HepG2 (cell line): ENCODE measurements at regions not wholly inside any gene's neighbourhood (a gene's known extent, or its start where the extent isn't known, plus 50 kb on each side); places are given as distances from the start of the nearest gene placed in this dataset.

Experiments used
- AHR ChIP-seq: IDR thresholded peaks from 2 replicates; pipeline ENCODE4 v1.6.1; 2018; ENCODE audit warnings: missing genetic modification reagents, missing compliant biosample characterization
- CC2D1A ChIP-seq: sonication (generic); formaldehyde crosslinking; IDR thresholded peaks from 2 replicates; pipeline ENCODE4 v1.8.1; 2023; ENCODE audit warnings: mild to moderate bottlenecking, missing genetic modification reagents
- CHCHD3 ChIP-seq: sonication (generic); formaldehyde crosslinking; IDR thresholded peaks from 2 replicates; pipeline ENCODE4 v1.8.0; 2022; ENCODE audit warnings: mild to moderate bottlenecking, missing genetic modification reagents, moderate library complexity
- EED ChIP-seq: sonication (generic); formaldehyde crosslinking; IDR thresholded peaks from 2 replicates; pipeline ENCODE4 v1.5.0; 2020; ENCODE audit warnings: mild to moderate bottlenecking, missing genetic modification reagents
- HOXA5 ChIP-seq: sonication (generic); formaldehyde crosslinking; IDR thresholded peaks from 2 replicates; pipeline ENCODE4 v1.4.0; 2020; ENCODE audit warnings: missing genetic modification reagents
- JUND ChIP-seq: sonication (generic); formaldehyde crosslinking; IDR thresholded peaks from 2 replicates; pipeline ENCODE4 v1.8.0; 2022; ENCODE audit warnings: mild to moderate bottlenecking, missing genetic modification reagents
- MTF2 ChIP-seq: sonication (generic); formaldehyde crosslinking; IDR thresholded peaks from 2 replicates; pipeline ENCODE4 v1.5.0; 2020; ENCODE audit warnings: missing genetic modification reagents, borderline replicate concordance
- PAXIP1 ChIP-seq: sonication (generic); formaldehyde crosslinking; conservative IDR thresholded peaks from 2 replicates; pipeline ENCODE4 v1.4.0; 2020; ENCODE audit warnings: mild to moderate bottlenecking, missing genetic modification reagents, moderate library complexity
- RXRB ChIP-seq: IDR thresholded peaks from 2 replicates; pipeline ENCODE4 v1.6.1; 2016; ENCODE audit warnings: borderline replicate concordance, missing genetic modification reagents, missing compliant biosample characterization
- TAF1 ChIP-seq: sonication (generic); formaldehyde crosslinking; IDR thresholded peaks from 2 replicates; pipeline ENCODE4 v1.4.0; 2020; ENCODE audit warnings: missing genetic modification reagents
- YY1 ChIP-seq: IDR thresholded peaks from 2 replicates; pipeline ENCODE4 v1.6.1; 2011; ENCODE audit warnings: low read length, low read depth, moderate library complexity, mild to moderate bottlenecking; ENCODE audit not compliant: insufficient read depth, insufficient replicate concordance
- ZBTB34 ChIP-seq: sonication (generic); formaldehyde crosslinking; IDR thresholded peaks from 2 replicates; pipeline ENCODE4 v1.8.0; 2022; ENCODE audit warnings: mild to moderate bottlenecking, missing genetic modification reagents
- ZKSCAN1 ChIP-seq: fragments of 150-350 bp; IDR thresholded peaks from 2 replicates; pipeline ENCODE4 v1.6.1; 2014; ENCODE audit warnings: low read length
- ZNF34 ChIP-seq: sonication (generic); formaldehyde crosslinking; IDR thresholded peaks from 2 replicates; pipeline ENCODE4 v1.4.0; 2020; ENCODE audit warnings: mild to moderate bottlenecking, missing genetic modification reagents, borderline replicate concordance
- ZNF441 ChIP-seq: sonication (generic); formaldehyde crosslinking; IDR thresholded peaks from 2 replicates; pipeline ENCODE4 v1.7.0; 2021; ENCODE audit warnings: missing genetic modification reagents, borderline replicate concordance
- ZNF703 ChIP-seq: sonication (generic); formaldehyde crosslinking; IDR thresholded peaks from 2 replicates; pipeline ENCODE4 v1.5.1; 2020; ENCODE audit warnings: missing genetic modification reagents, mild to moderate bottlenecking, moderate library complexity, borderline replicate concordance
- ZNF773 ChIP-seq: sonication (generic); formaldehyde crosslinking; IDR thresholded peaks from 2 replicates; pipeline ENCODE4 v1.4.0; 2020; ENCODE audit warnings: missing genetic modification reagents, borderline replicate concordance
- ZSCAN22 ChIP-seq: sonication (generic); formaldehyde crosslinking; IDR thresholded peaks from 2 replicates; pipeline ENCODE4 v1.4.0; 2020; ENCODE audit warnings: mild to moderate bottlenecking, missing genetic modification reagents
- TF ChIP-seq, protein P1 (sequence below): sonication (generic); formaldehyde crosslinking; IDR thresholded peaks from 2 replicates; pipeline ENCODE4 v1.4.0; 2020; ENCODE audit warnings: low read depth, mild to moderate bottlenecking, missing genetic modification reagents
- TF ChIP-seq, protein P2 (sequence below): sonication (generic); formaldehyde crosslinking; IDR thresholded peaks from 2 replicates; pipeline ENCODE4 v1.5.0; 2020; ENCODE audit warnings: mild to moderate bottlenecking, missing genetic modification reagents
- TF ChIP-seq, protein P3 (sequence below): sonication (generic); formaldehyde crosslinking; IDR thresholded peaks from 2 replicates; pipeline ENCODE4 v1.4.0; 2020; ENCODE audit warnings: mild to moderate bottlenecking, missing genetic modification reagents

DNA sequence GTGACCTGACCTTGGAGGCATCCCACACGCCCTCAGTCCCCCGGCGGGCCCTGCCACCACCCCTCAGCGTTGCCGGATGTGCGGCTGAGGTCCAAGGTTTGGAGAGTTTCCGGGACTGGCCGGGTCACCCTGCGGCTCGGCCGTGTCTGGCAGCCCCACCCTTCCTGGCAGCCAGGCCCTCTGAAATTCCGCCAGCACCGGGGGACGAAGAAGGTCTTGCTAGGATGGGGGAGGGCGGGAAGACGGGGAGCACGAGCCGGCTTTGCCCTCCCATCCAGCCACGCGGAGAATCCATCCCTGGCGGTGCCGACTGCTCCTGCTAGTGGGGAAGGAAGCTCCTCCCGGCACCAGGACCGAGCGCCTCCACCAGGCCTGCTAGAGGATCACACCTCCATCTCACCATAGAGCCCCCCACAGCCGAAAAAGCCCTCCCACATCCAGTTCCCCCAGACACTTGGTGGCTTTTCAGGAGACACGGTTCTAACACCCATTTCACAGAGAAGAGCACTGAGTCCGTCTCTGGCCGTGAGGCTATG lies 81.5 kb downstream of the CPN2 start (continued):
- TF ChIP-seq AHR: no peak
- no peak for TF ChIP-seq ZNF773
- TF ChIP-seq CHCHD3 (CRISPR knock-in tag): no peak
- peak; percentile 50 for TF ChIP-seq PAXIP1 (CRISPR knock-in tag)
- TF ChIP-seq, protein P1, sequence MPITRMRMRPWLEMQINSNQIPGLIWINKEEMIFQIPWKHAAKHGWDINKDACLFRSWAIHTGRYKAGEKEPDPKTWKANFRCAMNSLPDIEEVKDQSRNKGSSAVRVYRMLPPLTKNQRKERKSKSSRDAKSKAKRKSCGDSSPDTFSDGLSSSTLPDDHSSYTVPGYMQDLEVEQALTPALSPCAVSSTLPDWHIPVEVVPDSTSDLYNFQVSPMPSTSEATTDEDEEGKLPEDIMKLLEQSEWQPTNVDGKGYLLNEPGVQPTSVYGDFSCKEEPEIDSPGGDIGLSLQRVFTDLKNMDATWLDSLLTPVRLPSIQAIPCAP (CRISPR knock-in tag): no peak
- TF ChIP-seq HOXA5: no peak
- TF ChIP-seq, protein P2, sequence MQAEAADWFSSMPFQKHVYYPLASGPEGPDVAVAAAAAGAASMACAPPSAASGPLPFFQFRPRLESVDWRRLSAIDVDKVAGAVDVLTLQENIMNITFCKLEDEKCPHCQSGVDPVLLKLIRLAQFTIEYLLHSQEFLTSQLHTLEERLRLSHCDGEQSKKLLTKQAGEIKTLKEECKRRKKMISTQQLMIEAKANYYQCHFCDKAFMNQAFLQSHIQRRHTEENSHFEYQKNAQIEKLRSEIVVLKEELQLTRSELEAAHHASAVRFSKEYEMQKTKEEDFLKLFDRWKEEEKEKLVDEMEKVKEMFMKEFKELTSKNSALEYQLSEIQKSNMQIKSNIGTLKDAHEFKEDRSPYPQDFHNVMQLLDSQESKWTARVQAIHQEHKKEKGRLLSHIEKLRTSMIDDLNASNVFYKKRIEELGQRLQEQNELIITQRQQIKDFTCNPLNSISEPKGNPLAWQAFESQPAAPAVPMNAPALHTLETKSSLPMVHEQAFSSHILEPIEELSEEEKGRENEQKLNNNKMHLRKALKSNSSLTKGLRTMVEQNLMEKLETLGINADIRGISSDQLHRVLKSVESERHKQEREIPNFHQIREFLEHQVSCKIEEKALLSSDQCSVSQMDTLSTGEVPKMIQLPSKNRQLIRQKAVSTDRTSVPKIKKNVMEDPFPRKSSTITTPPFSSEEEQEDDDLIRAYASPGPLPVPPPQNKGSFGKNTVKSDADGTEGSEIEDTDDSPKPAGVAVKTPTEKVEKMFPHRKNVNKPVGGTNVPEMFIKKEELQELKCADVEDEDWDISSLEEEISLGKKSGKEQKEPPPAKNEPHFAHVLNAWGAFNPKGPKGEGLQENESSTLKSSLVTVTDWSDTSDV: no peak
- no peak for TF ChIP-seq CC2D1A (CRISPR knock-in tag)
- TF ChIP-seq ZSCAN22 (CRISPR knock-in tag): no peak
- no peak for TF ChIP-seq ZNF34 (CRISPR knock-in tag)
- no peak for TF ChIP-seq EED (CRISPR knock-in tag)
- no peak for TF ChIP-seq ZBTB34 (CRISPR knock-in tag)
- TF ChIP-seq JUND (CRISPR knock-in tag): no peak
- no peak for TF ChIP-seq YY1
- peak; percentile 41; the same call in 1 of the 2 replicates for TF ChIP-seq RXRB (CRISPR knock-in tag)
- TF ChIP-seq TAF1: no peak
- no peak for TF ChIP-seq ZNF703
- no peak for TF ChIP-seq ZKSCAN1
- TF ChIP-seq, protein P3, sequence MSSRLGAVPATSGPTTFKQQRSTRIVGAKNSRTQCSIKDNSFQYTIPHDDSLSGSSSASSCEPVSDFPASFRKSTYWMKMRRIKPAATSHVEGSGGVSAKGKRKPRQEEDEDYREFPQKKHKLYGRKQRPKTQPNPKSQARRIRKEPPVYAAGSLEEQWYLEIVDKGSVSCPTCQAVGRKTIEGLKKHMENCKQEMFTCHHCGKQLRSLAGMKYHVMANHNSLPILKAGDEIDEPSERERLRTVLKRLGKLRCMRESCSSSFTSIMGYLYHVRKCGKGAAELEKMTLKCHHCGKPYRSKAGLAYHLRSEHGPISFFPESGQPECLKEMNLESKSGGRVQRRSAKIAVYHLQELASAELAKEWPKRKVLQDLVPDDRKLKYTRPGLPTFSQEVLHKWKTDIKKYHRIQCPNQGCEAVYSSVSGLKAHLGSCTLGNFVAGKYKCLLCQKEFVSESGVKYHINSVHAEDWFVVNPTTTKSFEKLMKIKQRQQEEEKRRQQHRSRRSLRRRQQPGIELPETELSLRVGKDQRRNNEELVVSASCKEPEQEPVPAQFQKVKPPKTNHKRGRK (CRISPR knock-in tag): no peak
- TF ChIP-seq MTF2 (CRISPR knock-in tag): no peak
- TF ChIP-seq ZNF441 (CRISPR knock-in tag): no peak
